A549 (cell line): ENCODE measurements at regions not wholly inside any gene's neighbourhood (a gene's known extent, or its start where the extent isn't known, plus 50 kb on each side); places are given as distances from the start of the nearest gene placed in this dataset.

Experiments
- ATAC-seq, 2 experiments: fragments of 200-7000 bp in 1 of 2; fragments of >200 bp in 1 of 2; cut with Nextera tagmentation in 1 of 2; cut with Tn5 transposase in 1 of 2; 3 replicates each; pipeline versions ENCODE4 v1.8.0 to v1.9.1; 2018 to 2020; ENCODE audit warnings: mild to moderate bottlenecking in 1 of 2, moderate library complexity in 1 of 2
- CTCF ChIA-PET: fragments of 300-600 bp; sonication (Branson Sonifier 250); formaldehyde crosslinking; extraction: SDS; loops from one replicate; lab custom pipeline; 2021; ENCODE audit warnings: antibody characterized with exemption, inconsistent platforms; lab: Yijun Ruan, JAX
- POLR2A ChIA-PET: fragments of 350-600 bp; formaldehyde crosslinking; extraction: SDS; loops from one replicate; lab custom pipeline; 2021; ENCODE audit warnings: antibody characterized with exemption, inconsistent platforms; lab: Yijun Ruan, JAX
- DNase-seq, 2 experiments: peaks; one replicate each; pipeline versions ENCODE4 v3.0.0 to v3.0.0-alpha.2; 2011 to 2016; ENCODE audit warnings: low read depth in 1 of 2, low spot score in 1 of 2
- FAIRE-seq: peaks from 2 replicates; lab custom pipeline; 2011; peaks lifted over from hg19 to GRCh38; lab: Jason Lieb, UNC
- H3K27ac ChIP-seq, 2 experiments: fragments of >200 bp; sonication (Bioruptor Twin); formaldehyde crosslinking; 3 replicates each; pipeline ENCODE4 v1.5.1; 2016 to 2017
- H3K4me1 ChIP-seq: fragments of >200 bp; sonication (Bioruptor Twin); formaldehyde crosslinking; 3 replicates; pipeline ENCODE4 v1.6.1; 2016
- H3K4me2 ChIP-seq: fragments of >200 bp; sonication (Bioruptor Twin); formaldehyde crosslinking; 3 replicates; pipeline ENCODE4 v1.6.1; 2016
- H3K4me3 ChIP-seq: fragments of >200 bp; sonication (Bioruptor Twin); formaldehyde crosslinking; 3 replicates; pipeline ENCODE4 v1.5.1; 2016
- H3K9me3 ChIP-seq: fragments of >200 bp; sonication (Bioruptor Twin); formaldehyde crosslinking; 3 replicates; pipeline ENCODE4 v1.6.1; 2016
- ATOH8 ChIP-seq: fragments of 250-450 bp; sonication (Bioruptor Pico); IDR thresholded peaks from 2 replicates; pipeline ENCODE4 v1.5.0; 2020; ENCODE audit warnings: low read depth, mild to moderate bottlenecking, moderate library complexity
- CEBPB ChIP-seq, 2 experiments: fragments of >200 bp in 1 of 2; sonication (Bioruptor Twin) in 1 of 2; formaldehyde crosslinking in 1 of 2; IDR thresholded peaks; 2 replicates each; pipeline ENCODE4 v1.6.1; 2012 to 2016
- CHD2 ChIP-seq: fragments of 150-350 bp; IDR thresholded peaks from 2 replicates; pipeline ENCODE4 v1.6.1; 2014; ENCODE audit warnings: low read length; ENCODE audit not compliant: partially characterized antibody
- CTCF ChIP-seq: fragments of >200 bp; sonication (Bioruptor Twin); formaldehyde crosslinking; IDR thresholded peaks from 3 replicates; pipeline ENCODE4 v1.5.1; 2016
- EHMT2 ChIP-seq: fragments of 200-600 bp; sonication (generic); IDR thresholded peaks from 2 replicates; pipeline ENCODE4 v1.6.1; 2016; ENCODE audit warnings: antibody characterized with exemption, low read depth, mild to moderate bottlenecking, moderate library complexity
- HEYL ChIP-seq: fragments of 250-450 bp; sonication (Bioruptor Pico); IDR thresholded peaks from 2 replicates; pipeline ENCODE4 v1.8.0; 2021; ENCODE audit warnings: mild to moderate bottlenecking, moderate library complexity
- HOXA7 ChIP-seq: fragments of 250-450 bp; sonication (Bioruptor Pico); IDR thresholded peaks from 2 replicates; pipeline ENCODE4 v1.5.0; 2020; ENCODE audit warnings: mild to moderate bottlenecking, moderate library complexity
- HOXB13 ChIP-seq: fragments of 250-450 bp; sonication (Bioruptor Pico); IDR thresholded peaks from 2 replicates; pipeline ENCODE4 v1.5.0; 2020; ENCODE audit warnings: low read depth, mild to moderate bottlenecking, moderate library complexity
- JUN ChIP-seq, 2 experiments: fragments of >200 bp; sonication (Bioruptor Twin); formaldehyde crosslinking; IDR thresholded peaks; 2 replicates in 1 of 2; 3 replicates in 1 of 2; pipeline ENCODE4 v1.6.1; 2016 to 2017
- KDM1A ChIP-seq: fragments of 200-600 bp; sonication (generic); IDR thresholded peaks from 2 replicates; pipeline ENCODE4 v1.6.1; 2016; ENCODE audit warnings: low read depth, mild to moderate bottlenecking
- MAFK ChIP-seq: fragments of 450-650 bp; IDR thresholded peaks from 2 replicates; pipeline ENCODE4 v1.6.1; 2014; ENCODE audit not compliant: partially characterized antibody
- MAX ChIP-seq: IDR thresholded peaks from 2 replicates; pipeline ENCODE4 v1.6.1; 2012
- NR3C1 ChIP-seq: fragments of >200 bp; sonication (Bioruptor Twin); formaldehyde crosslinking; IDR thresholded peaks from 3 replicates; pipeline ENCODE4 v1.6.1; 2017
- RARB ChIP-seq: fragments of 250-450 bp; sonication (Bioruptor Pico); IDR thresholded peaks from 2 replicates; pipeline ENCODE4 v1.8.0; 2021; ENCODE audit warnings: mild to moderate bottlenecking, moderate library complexity
- REST ChIP-seq: fragments of 200-600 bp; sonication (generic); IDR thresholded peaks from 2 replicates; pipeline ENCODE4 v1.6.1; 2016; ENCODE audit warnings: antibody characterized with exemption, mild to moderate bottlenecking, moderate library complexity
- RFX5 ChIP-seq: fragments of 450-650 bp; IDR thresholded peaks from 2 replicates; pipeline ENCODE4 v1.7.1; 2014; ENCODE audit warnings: antibody characterized with exemption, mild to moderate bottlenecking, moderate library complexity
- SMC3 ChIP-seq: fragments of >200 bp; sonication (Bioruptor Twin); formaldehyde crosslinking; IDR thresholded peaks from 3 replicates; pipeline ENCODE4 v1.6.1; 2018; ENCODE audit warnings: inconsistent platforms
- SREBF2 ChIP-seq: fragments of 450-650 bp; IDR thresholded peaks from 2 replicates; pipeline ENCODE4 v1.6.1; 2014; ENCODE audit warnings: mild to moderate bottlenecking, moderate library complexity
- ZC3H11A ChIP-seq: fragments of 450-650 bp; IDR thresholded peaks from 2 replicates; pipeline ENCODE4 v1.6.1; 2014; ENCODE audit warnings: antibody characterized with exemption, mild to moderate bottlenecking
- ZNF302 ChIP-seq: fragments of 250-450 bp; sonication (Bioruptor Pico); IDR thresholded peaks from 2 replicates; pipeline ENCODE4 v1.9.0; 2021; ENCODE audit warnings: inconsistent platforms, mild to moderate bottlenecking, moderate library complexity
- ZSCAN20 ChIP-seq: fragments of 250-450 bp; sonication (Bioruptor Pico); IDR thresholded peaks from 2 replicates; pipeline ENCODE4 v1.8.0; 2022; ENCODE audit warnings: mild to moderate bottlenecking, moderate library complexity
- WGBS: methylation state at CpG from one replicate; pipeline ENCODE4 v1.1.6; 2017; ENCODE audit errors: missing lambda C conversion rate; 5-methylcytosine and 5-hydroxymethylcytosine counted together

GRCh38 chr13:99059498-99060075 is 81.7 kb upstream of the DOCK9 start:
- CTCF ChIA-PET: interaction anchor here (0.7 kb wide), 2 partner anchors 9 to 27 kb away, joined by 3 to 4 read pairs; no protein-coding TSS in a partner anchor
- POLR2A ChIA-PET: no interaction called here

GRCh38 chr13:99061411-99061810 is 83.5 kb upstream of the DOCK9 start:
- WGBS: 60% methylated on average over 4 of the region's 4 CpGs
- CTCF ChIA-PET: no interaction called here
- TF ChIP-seq RARB (CRISPR knock-in tag) (no peak), HOXA7 (CRISPR knock-in tag) (no peak), HEYL (CRISPR knock-in tag) (no peak), ZNF302 (CRISPR knock-in tag) (no peak), RFX5 (no peak), SMC3 (no peak), CTCF (no peak), ATOH8 (CRISPR knock-in tag) (no peak), KDM1A (no peak), ZSCAN20 (no peak), JUN (IDR thresholded peaks at IDR 0.05) (no peak), MAFK (no peak)

More at GRCh38 chr13:99059498-99060075, 81.7 kb upstream of the DOCK9 start:
- Histone ChIP-seq H3K4me2 (no peak overlapping the region), H3K4me1 (peaks cover 56% of the 10 kb centered on the region), H3K9me3 (no peaks in the 10 kb centered on the region), H3K27ac (peak overlapping the region; percentile 3 to 97; a peak in 4 of 6 replicates), H3K4me3 (no peak overlapping the region)
- 85% methylated on average over 3 of the region's 3 CpGs for WGBS
- TF ChIP-seq CTCF (no peak), ATOH8 (CRISPR knock-in tag) (no peak), HOXB13 (CRISPR knock-in tag) (no peak), SREBF2 (no peak), CHD2 (no peak), EHMT2 (no peak), CEBPB (IDR thresholded peaks at IDR 0.05) (no peak), RFX5 (no peak), ZC3H11A (no peak), NR3C1 (no peak), MAX (no peak), REST (no peak)
- DNase-seq: no peak
- no peak for FAIRE-seq
- ATAC-seq: no peak

More at GRCh38 chr13:99061411-99061810, 83.5 kb upstream of the DOCK9 start:
- peak overlapping the region; percentile 34; the same call in 1 of the 3 replicates for H3K4me2 ChIP-seq
- no peak overlapping the region for H3K4me3 ChIP-seq
- POLR2A ChIA-PET: no interaction called here
- no peak for ATAC-seq
- H3K4me1 ChIP-seq: peaks cover 39% of the 10 kb centered on the region
- peak overlapping the region; percentile 27 to 65; a peak in 4 of 6 replicates for H3K27ac ChIP-seq
- H3K9me3 ChIP-seq: peaks cover 14% of the 10 kb centered on the region
- FAIRE-seq: no peak
- no peak for DNase-seq
